ENCODE measurements at regions not wholly inside any gene's neighbourhood (a gene's known extent, or its start where the extent isn't known, plus 50 kb on each side); places are given as distances from the start of the nearest gene placed in this dataset.
"Not testable (repeated sequence)": the region's sequence is repeated elsewhere in the genome, so short reads cannot be mapped to it uniquely, and the experiment has no call there.

- Mint-ChIP-seq H3K4me1 (ENCODE audit: low read depth in 2 of 2) (no peaks in the 10 kb centered on the region), H3K9me3 (no peaks in the 10 kb centered on the region), H3K36me3 (ENCODE audit: insufficient read depth) (peaks cover 4% of the 10 kb centered on the region), H3K27me3 (peaks cover 10 to 13% of the 10 kb centered on the region in 2 donors), H3K4me3 (no peak overlapping the region), H3K27ac (no peak overlapping the region)
- ATAC-seq (replicated peaks), result no peak
- DNase-seq, result no peak
Measured at GRCh38 chr3:153783741-153784480, 337.3 kb upstream of the ARHGEF26 start.

DNA sequence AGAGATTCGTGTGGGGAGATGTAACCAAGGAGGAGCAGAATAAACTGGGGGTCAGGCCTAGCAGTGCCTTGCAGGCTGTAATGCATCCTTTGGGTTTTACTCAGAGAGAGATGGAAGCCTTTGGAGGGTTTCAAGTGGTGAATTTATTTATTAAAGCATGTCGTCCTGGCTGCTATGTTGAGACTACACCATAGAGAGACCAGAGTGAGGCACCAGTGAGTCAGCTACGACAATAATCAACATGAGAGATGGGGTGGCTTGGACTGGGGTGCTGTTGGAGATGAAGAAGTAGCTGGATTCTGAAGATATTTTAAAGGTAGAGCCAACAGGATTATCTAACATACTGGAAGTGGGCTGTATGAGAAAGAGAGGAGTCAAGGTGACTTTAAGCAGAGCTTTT, 335.3 kb upstream of the ARHGEF26 start:
- Mint-ChIP-seq H3K4me1 (ENCODE audit: low read depth in 2 of 2) (no peaks in the 10 kb centered on the region), H3K27ac (no peak overlapping the region), H3K36me3 (ENCODE audit: insufficient read depth) (peaks cover 4% of the 10 kb centered on the region), H3K27me3 (peaks cover 10 to 20% of the 10 kb centered on the region in 2 donors), H3K9me3 (no peaks in the 10 kb centered on the region), H3K4me3 (no peak overlapping the region)
- ATAC-seq (replicated peaks) (no peak), DNase-seq (no peak)

- Mint-ChIP-seq H3K36me3 (ENCODE audit: insufficient read depth) (no peaks in the 10 kb centered on the region), H3K27ac (no peak overlapping the region), H3K9me3 (peaks cover 0 to 2% of the 10 kb centered on the region in 2 donors), H3K4me1 (ENCODE audit: low read depth in 2 of 2) (no peaks in the 10 kb centered on the region), H3K27me3 (peaks cover 10 to 20% of the 10 kb centered on the region in 2 donors), H3K4me3 (no peak overlapping the region)
- ATAC-seq (replicated peaks) (no peak), DNase-seq (no peak)
Measured at GRCh38 chr3:153789380-153789779, 331.8 kb upstream of the ARHGEF26 start.

DNA sequence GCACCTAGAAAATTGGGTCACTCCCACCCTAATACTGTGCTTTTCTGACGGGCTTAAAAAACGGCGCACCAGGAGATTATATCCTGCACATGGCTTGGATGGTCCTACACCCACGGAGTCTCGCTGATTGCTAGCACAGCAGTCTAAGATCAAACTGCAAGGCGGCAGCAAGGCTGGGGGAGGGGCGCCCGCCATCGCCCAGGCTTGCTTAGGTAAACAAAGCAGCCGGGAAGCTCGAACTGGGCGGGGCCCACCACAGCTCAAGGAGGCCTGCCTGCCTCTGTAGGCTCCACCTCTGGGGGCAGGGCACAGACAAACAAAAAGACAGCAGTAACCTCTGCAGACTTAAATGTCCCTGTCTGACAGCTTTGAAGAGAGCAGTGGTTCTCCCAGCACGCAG, 324.1 kb upstream of the ARHGEF26 start:
- peaks cover 17 to 36% of the 10 kb centered on the region in 2 donors for H3K27me3 Mint-ChIP-seq
- H3K27ac Mint-ChIP-seq; ATAC-seq (replicated peaks): not testable (repeated sequence)

DNA sequence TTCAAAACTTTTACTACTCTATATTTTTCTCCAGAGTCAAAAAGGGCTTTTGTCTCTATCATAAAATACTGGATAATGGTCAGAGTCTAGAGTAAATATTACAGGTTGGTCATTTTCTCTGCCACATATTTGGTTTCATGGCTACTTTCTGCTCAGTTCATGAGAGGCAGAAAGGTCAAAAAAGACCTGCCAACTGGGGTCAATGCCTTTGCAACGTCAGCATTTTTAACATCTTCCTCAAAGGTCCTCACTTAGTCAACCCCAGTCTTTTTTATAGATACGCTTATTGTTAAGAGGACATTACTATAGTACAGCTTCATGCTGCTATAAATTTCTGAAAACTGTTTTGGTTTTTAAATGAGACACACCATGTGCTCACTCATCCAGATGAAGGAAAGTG, 312.1 kb upstream of the ARHGEF26 start:
- Mint-ChIP-seq H3K9me3 (no peaks in the 10 kb centered on the region), H3K4me1 (ENCODE audit: low read depth in 2 of 2) (no peaks in the 10 kb centered on the region), H3K27ac (no peak overlapping the region), H3K27me3 (peaks cover 0 to 27% of the 10 kb centered on the region in 2 donors), H3K36me3 (ENCODE audit: insufficient read depth) (no peaks in the 10 kb centered on the region), H3K4me3 (no peak overlapping the region)
- ATAC-seq (replicated peaks), result no peak
- no peak for DNase-seq

More for the DNA sequence above, 324.1 kb upstream of the ARHGEF26 start:
- DNase-seq; H3K4me3 Mint-ChIP-seq; H3K4me1 Mint-ChIP-seq (ENCODE audit: low read depth in 2 of 2); H3K9me3 Mint-ChIP-seq; H3K36me3 Mint-ChIP-seq (ENCODE audit: insufficient read depth): not testable (repeated sequence)

DNA sequence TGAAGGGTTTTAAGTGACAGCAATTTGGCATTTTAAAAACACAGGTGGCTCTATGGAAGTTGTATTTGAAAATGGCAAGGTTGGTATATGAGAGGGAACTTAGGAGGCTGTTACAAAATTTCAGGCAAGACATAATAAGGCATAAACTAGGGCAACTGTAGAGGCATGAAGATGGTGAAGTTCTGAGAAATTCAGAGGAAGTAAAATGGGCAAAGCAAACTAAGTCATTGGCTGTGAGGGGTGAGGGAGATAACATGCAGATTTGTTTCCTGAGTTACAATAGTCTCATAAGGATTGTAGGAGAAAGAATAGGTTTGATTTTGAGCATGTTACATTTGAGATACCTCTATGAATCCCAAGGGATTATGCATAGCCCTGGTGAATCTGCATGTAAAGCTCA, 302.9 kb upstream of the ARHGEF26 start:
- ATAC-seq (replicated peaks), result no peak
- H3K27me3 Mint-ChIP-seq, result no peaks in the 10 kb centered on the region

GRCh38 chr3:153820035-153820434, 301.2 kb upstream of the ARHGEF26 start:
- no peak overlapping the region for H3K4me3 Mint-ChIP-seq
- no peaks in the 10 kb centered on the region for H3K9me3 Mint-ChIP-seq
- no peaks in the 10 kb centered on the region for H3K4me1 Mint-ChIP-seq (ENCODE audit: low read depth in 2 of 2)
- H3K27ac Mint-ChIP-seq, result no peak overlapping the region
- no peak for DNase-seq
- no peaks in the 10 kb centered on the region for H3K27me3 Mint-ChIP-seq
- H3K36me3 Mint-ChIP-seq (ENCODE audit: insufficient read depth), result no peaks in the 10 kb centered on the region
- ATAC-seq (replicated peaks), result no peak

More for the DNA sequence above, 302.9 kb upstream of the ARHGEF26 start:
- DNase-seq, result no peak
- H3K4me1 Mint-ChIP-seq (ENCODE audit: low read depth in 2 of 2), result no peaks in the 10 kb centered on the region
- H3K9me3 Mint-ChIP-seq, result no peaks in the 10 kb centered on the region
- no peak overlapping the region for H3K27ac Mint-ChIP-seq
- no peaks in the 10 kb centered on the region for H3K36me3 Mint-ChIP-seq (ENCODE audit: insufficient read depth)
- H3K4me3 Mint-ChIP-seq, result no peak overlapping the region

- H3K36me3 Mint-ChIP-seq (ENCODE audit: insufficient read depth); H3K9me3 Mint-ChIP-seq; H3K27ac Mint-ChIP-seq; DNase-seq; H3K4me1 Mint-ChIP-seq (ENCODE audit: low read depth in 2 of 2); ATAC-seq (replicated peaks); H3K4me3 Mint-ChIP-seq: not testable (repeated sequence)
- peaks cover 25 to 27% of the 10 kb centered on the region in 2 donors for H3K27me3 Mint-ChIP-seq
Measured at GRCh38 chr3:153828346-153828745, 292.8 kb upstream of the ARHGEF26 start.

DNA sequence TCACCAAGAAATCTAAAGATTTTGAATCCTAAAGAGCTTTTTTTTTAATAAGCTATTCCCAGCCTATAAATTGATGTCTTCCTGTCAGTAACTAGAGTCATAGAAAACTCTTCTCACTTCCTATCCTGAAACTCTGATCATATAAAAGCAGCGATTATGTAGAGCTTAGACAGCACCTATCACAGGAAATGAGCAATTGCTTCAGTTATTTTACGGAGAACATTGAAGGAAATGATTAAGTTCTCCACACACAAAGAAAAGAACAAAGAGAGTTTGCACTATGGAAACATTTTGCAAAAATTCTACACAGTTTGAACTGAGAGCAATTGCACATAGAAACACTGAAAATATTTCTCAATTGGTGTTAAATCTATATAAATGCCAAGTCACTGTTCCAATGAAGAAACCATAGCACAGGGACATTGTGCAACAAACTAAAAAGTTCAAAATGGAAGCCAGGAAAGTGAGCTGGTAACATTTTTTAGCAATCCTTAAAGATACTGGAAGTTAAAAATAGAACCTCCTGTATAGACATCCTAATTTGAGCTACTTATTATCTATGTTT, 291.5 kb upstream of the ARHGEF26 start:
- H3K9me3 Mint-ChIP-seq, result no peaks in the 10 kb centered on the region
- DNase-seq (no peak), ATAC-seq (replicated peaks) (no peak)
- no peak overlapping the region for H3K4me3 Mint-ChIP-seq
- no peaks in the 10 kb centered on the region for H3K4me1 Mint-ChIP-seq (ENCODE audit: low read depth in 2 of 2)
- no peak overlapping the region for H3K27ac Mint-ChIP-seq
- H3K27me3 Mint-ChIP-seq, result peaks cover 25 to 27% of the 10 kb centered on the region in 2 donors
- no peaks in the 10 kb centered on the region for H3K36me3 Mint-ChIP-seq (ENCODE audit: insufficient read depth)

- Mint-ChIP-seq H3K27ac (no peak overlapping the region), H3K27me3 (peaks cover 20 to 30% of the 10 kb centered on the region in 2 donors), H3K4me3 (no peak overlapping the region), H3K4me1 (ENCODE audit: low read depth in 2 of 2) (no peaks in the 10 kb centered on the region), H3K36me3 (ENCODE audit: insufficient read depth) (no peaks in the 10 kb centered on the region), H3K9me3 (no peaks in the 10 kb centered on the region)
- no peak for DNase-seq
- no peak for ATAC-seq (replicated peaks)
Measured at GRCh38 chr3:153830552-153830951, 290.6 kb upstream of the ARHGEF26 start.

DNA sequence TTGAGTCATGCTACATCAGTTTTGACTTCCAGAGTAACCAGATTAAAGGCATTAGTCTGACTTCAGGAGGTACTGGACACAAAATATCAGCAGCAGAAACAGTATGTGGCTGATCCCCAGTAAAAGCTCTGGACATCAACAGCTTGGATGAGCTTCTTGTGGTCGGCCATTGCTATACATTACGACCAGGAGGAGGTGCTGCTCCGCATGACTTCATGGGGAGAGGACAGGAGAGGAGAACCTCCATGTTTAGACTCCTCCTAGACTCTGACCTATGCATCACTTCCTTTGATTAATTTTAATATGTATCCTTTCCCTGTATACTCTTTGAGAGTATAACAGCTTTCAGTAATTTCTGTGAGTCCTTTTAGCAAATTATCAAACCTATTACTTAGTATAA, 285.6 kb upstream of the ARHGEF26 start:
- no peaks in the 10 kb centered on the region for H3K9me3 Mint-ChIP-seq
- ATAC-seq (replicated peaks), result no peak
- H3K4me3 Mint-ChIP-seq, result no peak overlapping the region

GRCh38 chr3:153840487-153840886, 280.7 kb upstream of the ARHGEF26 start:
- H3K36me3 Mint-ChIP-seq (ENCODE audit: insufficient read depth), result no peaks in the 10 kb centered on the region
- H3K27me3 Mint-ChIP-seq, result peaks cover 0 to 6% of the 10 kb centered on the region in 2 donors
- no peak overlapping the region for H3K27ac Mint-ChIP-seq
- H3K4me3 Mint-ChIP-seq, result no peak overlapping the region
- H3K4me1 Mint-ChIP-seq (ENCODE audit: low read depth in 2 of 2), result no peaks in the 10 kb centered on the region
- DNase-seq (no peak), ATAC-seq (replicated peaks) (no peak)
- H3K9me3 Mint-ChIP-seq, result no peaks in the 10 kb centered on the region

More for the DNA sequence above, 285.6 kb upstream of the ARHGEF26 start:
- peaks cover 0 to 6% of the 10 kb centered on the region in 2 donors for H3K27me3 Mint-ChIP-seq
- H3K4me1 Mint-ChIP-seq (ENCODE audit: low read depth in 2 of 2), result no peaks in the 10 kb centered on the region
- H3K27ac Mint-ChIP-seq, result no peak overlapping the region
- no peak for DNase-seq
- no peaks in the 10 kb centered on the region for H3K36me3 Mint-ChIP-seq (ENCODE audit: insufficient read depth)

DNA sequence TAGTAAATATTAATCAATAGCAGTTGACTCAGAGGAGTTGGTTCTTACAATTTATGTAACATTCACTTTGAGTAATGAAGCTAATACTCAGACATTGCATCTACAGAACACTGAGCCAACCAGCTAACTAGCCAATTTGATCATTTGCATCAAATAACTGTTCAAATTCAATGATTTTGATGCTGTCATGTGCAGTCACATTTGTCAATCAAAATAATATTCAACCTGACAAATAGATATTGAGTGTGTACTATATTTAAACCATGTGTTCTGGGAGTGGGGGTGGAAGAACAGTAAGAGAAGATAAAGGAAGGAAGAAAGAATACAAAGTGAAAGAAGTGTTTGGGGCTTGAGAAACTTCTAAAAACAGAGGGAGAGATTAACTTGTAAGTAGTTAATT, 277.2 kb upstream of the ARHGEF26 start:
- Mint-ChIP-seq H3K27me3 (peaks cover 6 to 7% of the 10 kb centered on the region in 2 donors), H3K27ac (no peak overlapping the region), H3K36me3 (ENCODE audit: insufficient read depth) (no peaks in the 10 kb centered on the region), H3K4me3 (no peak overlapping the region), H3K9me3 (no peaks in the 10 kb centered on the region), H3K4me1 (ENCODE audit: low read depth in 2 of 2) (no peaks in the 10 kb centered on the region)
- DNase-seq, result no peak
- ATAC-seq (replicated peaks), result no peak

DNA sequence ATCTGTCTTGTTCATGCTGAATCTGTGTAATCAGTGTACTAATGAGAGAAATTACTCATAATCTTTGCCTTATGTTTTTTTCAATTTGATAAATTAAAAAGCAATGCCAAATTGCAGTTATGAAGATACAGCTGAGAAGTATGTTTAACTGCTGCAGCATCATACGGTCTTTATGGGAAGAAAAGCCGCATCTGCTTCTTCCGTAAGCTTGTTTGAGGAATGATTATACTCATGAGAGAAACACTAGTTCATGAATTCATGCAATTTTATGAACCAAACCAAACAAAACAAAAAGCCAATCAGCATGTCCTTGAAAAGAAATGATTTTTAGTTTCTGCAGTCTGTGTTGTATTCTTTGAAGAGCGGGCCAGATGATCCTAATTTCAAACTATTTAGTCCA, 275.9 kb upstream of the ARHGEF26 start:
- peaks cover 6 to 7% of the 10 kb centered on the region in 2 donors for H3K27me3 Mint-ChIP-seq
- H3K36me3 Mint-ChIP-seq (ENCODE audit: insufficient read depth), result no peaks in the 10 kb centered on the region
- H3K4me3 Mint-ChIP-seq, result no peak overlapping the region
- no peaks in the 10 kb centered on the region for H3K4me1 Mint-ChIP-seq (ENCODE audit: low read depth in 2 of 2)
- ATAC-seq (replicated peaks), result no peak
- H3K9me3 Mint-ChIP-seq, result no peaks in the 10 kb centered on the region
- no peak for DNase-seq
- H3K27ac Mint-ChIP-seq, result no peak overlapping the region

Data from effector memory CD8-positive, alpha-beta T cell (primary cell).